PC-9 (cell line): ENCODE measurements at regions not wholly inside any gene's neighbourhood (a gene's known extent, or its start where the extent isn't known, plus 50 kb on each side); places are given as distances from the start of the nearest gene placed in this dataset.

Experiments
- BruUV-seq: library from RNA; stranded (reverse); fragments of 400-500 nt; replicated peaks from 2 replicates; lab custom pipeline; 2021; lab: Mats Ljungman, UMichigan
- CTCF ChIA-PET: fragments of 300-600 bp; sonication (Branson Sonifier 250); formaldehyde crosslinking; loops from one replicate; lab custom pipeline; 2022; ENCODE audit warnings: antibody characterized with exemption; lab: Charles Lee
- POLR2A ChIA-PET: fragments of 300-600 bp; sonication (Branson Sonifier 250); formaldehyde crosslinking; loops from one replicate; lab custom pipeline; 2022; ENCODE audit warnings: antibody characterized with exemption; ENCODE audit not compliant: unreplicated experiment; lab: Charles Lee
- DNase-seq, 2 experiments: peaks; one replicate each; pipeline versions ENCODE4 v3.0.0 to v3.0.0-alpha.2; 2015 to 2022; ENCODE audit warnings: mixed read lengths in 1 of 2
- H2AFZ ChIP-seq: fragments of 200-600 bp; sonication (generic); 2 replicates; pipeline ENCODE4 v1.8.1; 2017; ENCODE audit warnings: antibody characterized with exemption
- H3F3A ChIP-seq: fragments of 200-600 bp; sonication (generic); 2 replicates; pipeline ENCODE4 v1.8.1; 2017; ENCODE audit warnings: antibody characterized with exemption, mild to moderate bottlenecking, low read depth; ENCODE audit not compliant: insufficient read depth
- H3K27ac ChIP-seq: fragments of 200-600 bp; sonication (generic); 2 replicates; pipeline ENCODE4 v1.6.1; 2016; ENCODE audit warnings: mixed run types
- H3K27me3 ChIP-seq: fragments of 200-600 bp; sonication (generic); 2 replicates; pipeline ENCODE4 v1.6.1; 2016; ENCODE audit warnings: low read depth, mixed run types; ENCODE audit not compliant: insufficient read depth
- H3K36me3 ChIP-seq: fragments of 200-600 bp; sonication (generic); 2 replicates; pipeline ENCODE4 v1.6.1; 2016; ENCODE audit warnings: low read depth, mixed run types
- H3K4me1 ChIP-seq: fragments of 200-600 bp; sonication (generic); replicated peaks from 2 replicates; pipeline ENCODE4 v1.6.1; 2016; ENCODE audit warnings: mixed run types; ENCODE audit not compliant: insufficient read depth
- H3K4me2 ChIP-seq: fragments of 200-600 bp; sonication (generic); 2 replicates; pipeline ENCODE4 v1.6.1; 2017; ENCODE audit warnings: mixed run types
- H3K4me3 ChIP-seq: fragments of 200-600 bp; sonication (generic); 2 replicates; pipeline ENCODE4 v1.6.1; 2016; ENCODE audit warnings: mixed run types
- H3K79me2 ChIP-seq: fragments of 200-600 bp; sonication (generic); 2 replicates; pipeline ENCODE4 v1.6.1; 2017; ENCODE audit warnings: low read depth, mixed run types
- H3K9me2 ChIP-seq: fragments of 200-600 bp; sonication (generic); 2 replicates; pipeline ENCODE4 v1.8.1; 2017; ENCODE audit warnings: mild to moderate bottlenecking; ENCODE audit not compliant: insufficient read depth
- H3K9me3 ChIP-seq: fragments of 200-600 bp; sonication (generic); 2 replicates; pipeline ENCODE4 v1.8.1; 2016; ENCODE audit warnings: low read depth; ENCODE audit not compliant: insufficient read depth
- H4K20me1 ChIP-seq: fragments of 200-600 bp; sonication (generic); 2 replicates; pipeline ENCODE4 v1.8.1; 2017; ENCODE audit not compliant: insufficient read depth
- CTCF ChIP-seq: fragments of 200-600 bp; sonication (generic); conservative IDR thresholded peaks from 2 replicates; pipeline ENCODE4 v1.6.1; 2017; ENCODE audit warnings: mixed run types, antibody characterized with exemption, mild to moderate bottlenecking, moderate library complexity
- EZH2 ChIP-seq: fragments of 200-600 bp; sonication (generic); IDR thresholded peaks from 2 replicates; pipeline ENCODE4 v1.8.0; 2017; ENCODE audit warnings: antibody characterized with exemption, low read depth
- intact Hi-C: fragments of 100-400 bp; cut with micrococcal nuclease; formaldehyde crosslinking; loops from one replicate; pipeline ENCODE4 v1.10.0; 2022; ENCODE audit not compliant: unreplicated experiment

- Histone ChIP-seq H3K36me3 (no peaks in the 10 kb centered on the region), H3K4me3 (no peak overlapping the region), H3K9me2 (no peaks in the 10 kb centered on the region), H2AFZ (no peak overlapping the region), H3K79me2 (no peaks in the 10 kb centered on the region), H4K20me1 (no peaks in the 10 kb centered on the region), H3K4me1 (no peaks in the 10 kb centered on the region), H3K9me3 (0 out of 2 replicates have a peak, but pooled peaks cover 3% of the 10 kb centered on the region), H3K27ac (no peak overlapping the region), H3F3A (no peaks in the 10 kb centered on the region), H3K4me2 (no peak overlapping the region), H3K27me3 (no peaks in the 10 kb centered on the region)
- ChIA-PET CTCF (no interaction called here), POLR2A (no interaction called here)
- no peak for DNase-seq
- intact Hi-C loops = no loop called here
- no peak for TF ChIP-seq CTCF
- no peak for TF ChIP-seq EZH2
- no TSS peak for BruUV-seq
Measured at GRCh38 chr6:95786802-95787201, 209.5 kb downstream of the MANEA start.

DNA sequence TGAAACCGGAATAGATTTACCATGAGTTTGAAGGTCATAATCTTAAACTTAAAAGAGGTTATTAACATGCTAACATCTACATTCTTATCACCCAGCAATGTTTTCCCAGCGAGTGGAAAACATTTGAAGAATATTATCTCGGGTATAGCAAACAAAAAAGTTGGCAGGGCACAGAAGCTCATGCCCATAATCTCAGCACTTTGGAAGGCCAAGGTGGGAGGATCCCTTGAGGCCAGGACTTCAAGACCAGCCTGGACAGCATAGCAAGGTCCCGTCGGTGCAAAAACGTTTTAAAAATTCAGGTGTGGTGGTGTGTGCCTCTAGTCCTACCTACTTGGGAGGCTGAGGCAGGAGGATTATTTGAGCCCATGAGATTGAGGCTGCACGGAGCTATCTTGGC lies 213.5 kb downstream of the MANEA start:
- ChIA-PET CTCF (no interaction called here), POLR2A (no interaction called here)
- Histone ChIP-seq H2AFZ (no peak overlapping the region), H3K9me3 (no peaks in the 10 kb centered on the region), H3F3A (no peaks in the 10 kb centered on the region), H3K4me1 (no peaks in the 10 kb centered on the region), H3K4me2 (no peak overlapping the region), H3K27me3 (no peaks in the 10 kb centered on the region), H4K20me1 (no peaks in the 10 kb centered on the region), H3K9me2 (no peaks in the 10 kb centered on the region), H3K79me2 (no peaks in the 10 kb centered on the region), H3K27ac (no peak overlapping the region), H3K4me3 (no peak overlapping the region), H3K36me3 (no peaks in the 10 kb centered on the region)
- intact Hi-C loops = no loop called here
- no peak for DNase-seq
- BruUV-seq = no TSS peak
- TF ChIP-seq CTCF (no peak), EZH2 (no peak)

- Histone ChIP-seq H3K36me3 (no peaks in the 10 kb centered on the region), H3K4me3 (no peak overlapping the region), H3K4me2 (no peak overlapping the region), H3K79me2 (no peaks in the 10 kb centered on the region), H3K27me3 (no peaks in the 10 kb centered on the region), H3K9me2 (no peaks in the 10 kb centered on the region), H3K27ac (no peak overlapping the region), H3F3A (no peaks in the 10 kb centered on the region), H3K4me1 (no peaks in the 10 kb centered on the region), H3K9me3 (no peaks in the 10 kb centered on the region), H4K20me1 (no peaks in the 10 kb centered on the region), H2AFZ (0 out of 2 replicates have a peak overlapping the region, but pooled peaks have one; percentile 29)
- intact Hi-C loops = no loop called here
- BruUV-seq = no TSS peak
- CTCF ChIA-PET = no interaction called here
- DNase-seq = no peak
- POLR2A ChIA-PET = no interaction called here
- no peak for TF ChIP-seq CTCF
- no peak for TF ChIP-seq EZH2
Measured at GRCh38 chr6:95794749-95795148, 217.4 kb downstream of the MANEA start.
